ENCODE measurements at regions not wholly inside any gene's neighbourhood (a gene's known extent, or its start where the extent isn't known, plus 50 kb on each side); places are given as distances from the start of the nearest gene placed in this dataset.
"Not testable (repeated sequence)": the region's sequence is repeated elsewhere in the genome, so short reads cannot be mapped to it uniquely, and the experiment has no call there.

DNA sequence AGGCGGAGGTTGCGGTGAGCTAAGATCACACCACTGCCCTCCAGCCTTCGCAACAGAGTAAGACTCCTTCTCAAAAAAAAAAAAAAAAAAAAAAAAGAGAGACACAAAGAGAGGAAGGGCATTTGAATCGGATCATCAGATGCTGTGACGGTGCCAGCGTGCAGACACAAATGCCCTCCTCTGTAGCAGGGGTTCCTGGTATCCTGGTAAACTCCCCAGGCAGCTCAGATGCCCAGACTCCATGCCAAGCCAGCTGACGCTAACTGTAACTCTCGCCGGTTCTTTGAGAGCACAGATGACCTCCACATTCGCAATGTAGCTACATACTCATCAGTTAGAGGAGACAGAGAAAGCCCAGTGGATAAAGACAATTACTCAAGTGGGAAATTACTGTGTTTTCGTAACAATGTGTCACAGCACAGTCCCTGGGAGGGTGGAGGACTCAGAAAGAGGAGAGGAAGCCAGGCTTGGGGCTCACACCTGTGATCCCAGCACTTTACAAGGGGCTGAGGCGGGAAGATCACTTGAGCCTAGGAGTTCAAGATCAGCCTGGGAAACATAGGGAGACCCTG is 153.1 kb downstream of the BRD1 start:
- no peak for DNase-seq

DNA sequence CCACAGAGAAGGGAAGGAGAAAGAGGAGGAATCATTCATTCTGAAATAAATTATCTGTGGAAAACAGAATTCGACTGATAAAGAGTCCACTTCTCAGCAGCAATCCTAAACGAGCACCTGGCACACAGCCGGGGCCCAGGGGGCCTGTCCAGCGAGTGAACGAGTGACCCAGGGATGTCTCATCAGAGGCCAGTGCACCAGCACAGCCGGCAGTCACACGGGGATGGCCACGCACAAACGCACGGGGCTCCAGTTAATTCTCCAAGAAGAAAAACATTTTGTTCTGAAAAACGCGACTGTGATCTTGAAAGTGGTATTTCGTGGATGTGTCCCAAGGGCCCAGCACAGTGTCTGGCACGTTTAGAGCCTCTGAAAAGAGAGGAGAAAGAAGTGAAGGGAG is 154.6 kb downstream of the BRD1 start:
- DNase-seq = no peak

DNA sequence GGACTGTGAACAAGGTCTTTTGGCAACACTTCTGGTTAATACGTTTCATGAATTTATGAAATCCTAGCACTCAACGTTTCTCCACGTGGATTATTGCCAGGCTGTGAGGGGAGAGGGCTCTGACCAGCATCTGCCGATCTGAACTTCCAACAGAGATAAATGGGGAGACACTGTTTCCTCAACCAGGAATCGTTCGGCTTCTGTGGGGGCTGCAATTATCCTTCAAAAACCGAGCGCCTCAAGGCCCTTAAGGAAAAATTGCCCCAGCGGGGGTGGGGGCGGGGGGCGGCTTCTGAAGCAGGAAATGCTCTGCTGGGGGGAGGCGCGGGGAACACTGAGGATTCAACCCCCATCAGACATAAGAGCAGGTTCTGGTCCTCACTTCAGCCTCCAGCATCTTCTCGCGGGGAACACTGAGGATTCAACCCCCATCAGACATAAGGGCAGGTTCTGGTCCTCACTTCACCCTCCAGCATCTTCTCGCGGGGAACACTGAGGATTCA is 155.6 kb downstream of the BRD1 start:
- no peak for DNase-seq

DNA sequence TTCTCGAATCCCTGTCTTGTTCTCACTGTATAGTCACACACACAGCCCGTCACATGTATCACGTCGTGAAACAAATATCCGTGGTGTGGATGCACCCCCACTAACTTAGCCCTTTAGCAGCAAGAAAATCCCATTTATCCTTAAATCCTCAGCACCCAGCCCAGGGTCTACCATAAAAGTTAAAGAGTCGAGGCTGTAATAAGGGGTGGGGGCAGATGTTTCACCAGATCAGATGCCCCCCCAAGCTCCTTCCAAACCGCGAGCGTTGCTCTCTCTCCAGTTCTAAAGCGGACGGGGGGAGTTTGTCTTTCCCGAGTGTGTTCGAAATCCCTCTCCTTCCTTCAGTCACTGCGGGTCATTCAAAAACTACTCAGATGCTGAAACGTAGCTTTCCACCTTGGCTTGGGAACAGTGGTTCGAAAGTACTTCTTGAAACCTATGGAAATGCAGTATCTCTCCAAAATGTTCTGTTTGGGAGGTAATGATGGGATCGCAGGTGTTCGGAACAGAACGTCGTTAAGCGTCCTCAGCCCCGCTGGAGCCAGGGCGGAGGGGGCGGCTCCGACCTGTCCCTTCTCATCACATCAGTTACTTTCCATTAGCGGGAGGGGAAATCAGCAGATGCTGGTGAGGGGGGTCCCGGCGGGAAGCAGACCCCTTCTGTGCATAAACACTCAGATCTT is 156.2 kb downstream of the BRD1 start:
- DNase-seq = no peak

DNA sequence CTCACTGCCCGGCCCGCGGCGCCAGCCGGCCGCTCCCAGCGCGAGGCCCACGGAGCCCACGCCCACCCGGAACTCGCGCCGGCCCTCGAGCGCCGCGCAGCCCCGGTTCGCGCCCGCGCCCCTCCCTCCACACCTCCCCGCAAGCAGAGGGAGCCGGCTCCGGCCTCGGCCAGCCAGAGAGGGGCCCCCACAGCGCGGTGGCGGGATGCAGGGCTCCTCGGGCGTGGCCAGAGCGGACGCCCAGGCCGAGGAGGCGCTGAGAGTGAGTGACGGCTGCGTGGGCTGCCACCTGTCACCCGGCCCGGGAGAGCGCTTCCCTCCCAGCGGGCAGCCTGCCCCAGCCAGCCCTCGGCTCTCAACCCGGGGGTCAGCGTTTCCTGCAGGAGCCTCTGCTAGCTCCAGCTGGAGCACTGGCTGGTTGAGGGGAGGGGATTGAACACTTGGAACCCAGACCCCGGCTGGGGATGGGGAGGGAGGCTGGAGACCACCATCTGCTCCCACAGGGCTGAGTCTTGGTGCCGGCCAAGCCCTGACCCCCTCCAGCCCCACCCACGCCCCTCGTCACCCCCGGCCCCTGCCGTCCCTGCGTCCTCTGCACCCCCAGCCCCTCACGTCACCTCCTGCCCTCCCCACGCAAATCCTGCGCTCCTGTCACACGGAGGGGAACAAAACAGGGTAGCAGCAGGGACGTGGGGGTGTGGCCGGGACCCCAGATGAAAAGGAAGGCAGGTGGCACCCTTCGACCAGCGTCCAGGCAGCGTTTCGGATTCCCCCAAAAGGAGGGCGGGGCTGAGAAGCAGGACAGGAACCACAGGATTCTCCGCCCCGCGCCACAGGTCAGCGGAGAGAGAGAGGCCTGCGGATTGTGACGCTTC is 157.0 kb downstream of the BRD1 start:
- DNase-seq = no peak

DNA sequence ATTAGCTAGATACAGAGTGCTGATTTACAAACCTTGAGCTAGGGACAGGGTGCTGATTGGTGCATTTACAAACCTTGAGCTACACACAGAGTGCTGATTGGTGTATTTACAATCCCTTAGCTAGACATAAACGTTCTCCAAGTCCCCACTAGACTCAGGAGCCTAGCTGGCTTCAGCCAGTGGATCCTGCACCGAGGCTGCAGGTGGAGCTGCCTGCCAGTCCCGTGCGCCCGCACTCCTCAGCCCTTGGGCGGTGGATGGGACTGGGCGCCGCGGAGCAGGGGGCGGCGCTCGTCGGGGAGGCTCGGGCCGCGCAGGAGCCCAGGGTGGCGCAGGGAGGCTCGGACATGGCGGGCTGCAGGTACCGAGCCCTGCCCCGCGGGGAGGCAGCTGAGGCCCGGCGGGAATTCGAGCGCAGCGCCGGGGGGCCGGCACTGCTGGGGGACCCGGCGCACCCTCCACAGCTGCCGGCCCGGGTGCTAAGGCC is 157.7 kb downstream of the BRD1 start:
- DNase-seq = not testable (repeated sequence)

DNA sequence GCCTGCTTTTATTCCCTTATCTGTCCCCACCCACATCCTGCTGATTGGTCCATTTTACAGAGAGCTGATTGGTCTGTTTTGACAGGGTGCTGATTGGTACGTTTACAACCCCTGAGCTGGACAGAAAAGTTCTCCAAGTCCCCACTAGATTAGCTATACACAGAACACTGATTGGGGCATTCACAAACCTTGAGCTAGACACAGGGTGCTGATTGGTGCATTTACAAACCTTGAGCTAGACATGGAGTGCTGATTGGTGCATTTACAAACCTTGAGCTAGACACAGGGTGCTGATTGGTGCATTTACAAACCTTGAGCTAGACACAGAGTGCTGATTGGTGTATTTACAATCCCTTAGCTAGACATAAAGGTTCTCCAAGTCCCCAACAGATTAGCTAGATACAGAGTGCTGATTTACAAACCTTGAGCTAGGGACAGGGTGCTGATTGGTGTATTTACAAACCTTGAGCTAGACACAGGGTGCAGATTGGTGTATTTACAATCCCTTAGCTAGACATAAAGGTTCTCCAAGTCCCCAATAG is 158.2 kb downstream of the BRD1 start:
- DNase-seq = not testable (repeated sequence)

DNA sequence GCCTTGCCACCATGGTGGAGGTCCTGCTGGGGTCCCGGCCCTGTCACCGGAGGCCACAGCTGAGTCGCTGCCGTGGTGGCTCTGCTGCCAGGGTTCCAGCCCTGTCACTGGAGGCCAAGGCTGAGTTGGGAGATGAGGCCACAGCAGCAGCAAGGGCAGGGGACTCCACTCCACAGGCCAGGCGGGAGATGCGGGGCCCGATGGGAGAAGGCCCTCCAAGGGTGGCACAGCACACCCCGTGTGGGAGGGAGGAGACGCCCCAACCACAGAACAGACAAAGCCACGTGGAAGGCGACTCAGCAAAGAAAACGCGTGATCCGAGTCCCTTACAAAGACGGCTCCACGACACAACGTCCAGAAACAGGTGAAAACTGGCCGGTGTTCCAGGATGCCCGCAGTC is 159.3 kb downstream of the BRD1 start:
- no peak for DNase-seq

DNA sequence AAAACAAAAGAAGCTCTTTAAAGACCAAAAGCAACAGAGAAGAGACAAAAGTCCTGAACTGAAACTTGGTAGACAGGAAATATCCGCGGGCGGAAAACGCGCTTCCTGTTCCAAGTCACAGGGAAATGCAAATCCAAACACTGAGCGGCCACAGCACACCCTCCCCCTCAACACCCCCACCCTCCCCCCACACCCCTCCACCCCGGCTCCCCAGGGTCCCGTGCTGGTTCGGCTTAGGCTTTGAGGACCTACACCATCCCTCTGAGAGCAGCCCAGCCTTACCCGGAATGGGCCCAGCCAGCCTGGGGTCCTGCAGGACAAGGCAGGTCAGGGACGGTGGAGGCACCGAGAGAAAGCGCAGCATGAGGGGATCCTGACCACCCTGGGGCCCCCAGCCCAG is 160.4 kb downstream of the BRD1 start:
- DNase-seq = no peak

DNA sequence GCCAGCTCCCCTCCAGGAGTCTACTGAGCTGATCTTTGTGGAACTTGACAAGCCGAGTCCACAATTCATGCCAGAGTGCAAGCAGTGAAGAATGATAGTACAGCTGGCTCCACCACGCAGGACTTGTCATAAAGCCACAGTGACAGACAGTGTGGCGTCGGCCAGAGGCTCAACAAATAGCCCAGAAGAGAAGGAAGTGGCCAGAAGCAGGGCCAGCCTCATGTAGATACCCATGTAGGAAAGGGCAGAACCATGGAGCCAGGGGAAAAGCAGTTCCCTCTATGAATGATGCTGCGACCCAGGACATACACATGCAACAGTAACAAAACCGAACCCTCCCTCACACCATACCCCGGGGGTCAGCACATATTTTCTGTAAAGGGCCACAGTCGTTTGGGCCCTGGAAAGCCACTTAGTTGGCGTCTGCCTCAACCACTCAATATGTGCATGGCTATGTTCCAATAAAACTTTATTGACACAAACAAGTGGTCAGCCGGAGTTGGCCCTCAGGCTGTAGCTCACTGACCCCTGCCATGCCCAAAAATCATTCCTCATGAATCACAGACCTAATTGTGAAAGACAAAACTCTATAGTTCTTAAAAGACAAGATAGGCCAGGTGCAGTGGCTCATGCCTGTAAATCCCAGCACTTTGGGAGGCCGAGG is 161.4 kb downstream of the BRD1 start:
- no peak for DNase-seq

DNA sequence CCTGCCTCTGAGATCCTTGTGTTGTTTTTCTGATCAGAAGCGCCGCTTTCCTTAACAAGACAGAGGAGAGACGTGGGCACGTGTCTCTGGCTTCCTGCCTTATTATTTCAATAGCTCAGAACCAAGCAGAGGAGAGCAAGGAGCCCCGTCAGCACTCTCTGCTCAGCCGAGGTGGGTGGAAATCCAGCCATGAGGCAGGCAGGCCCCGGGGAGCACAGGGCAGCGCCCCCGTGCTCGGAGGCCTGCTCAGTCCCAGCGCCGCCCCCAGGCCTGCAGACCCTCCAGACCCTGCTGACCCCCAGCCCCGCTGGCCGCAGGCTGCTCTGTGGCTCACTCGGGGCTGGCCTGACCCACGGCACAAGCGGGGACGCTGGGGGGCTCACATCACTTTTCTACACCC is 162.8 kb downstream of the BRD1 start:
- DNase-seq = no peak

DNA sequence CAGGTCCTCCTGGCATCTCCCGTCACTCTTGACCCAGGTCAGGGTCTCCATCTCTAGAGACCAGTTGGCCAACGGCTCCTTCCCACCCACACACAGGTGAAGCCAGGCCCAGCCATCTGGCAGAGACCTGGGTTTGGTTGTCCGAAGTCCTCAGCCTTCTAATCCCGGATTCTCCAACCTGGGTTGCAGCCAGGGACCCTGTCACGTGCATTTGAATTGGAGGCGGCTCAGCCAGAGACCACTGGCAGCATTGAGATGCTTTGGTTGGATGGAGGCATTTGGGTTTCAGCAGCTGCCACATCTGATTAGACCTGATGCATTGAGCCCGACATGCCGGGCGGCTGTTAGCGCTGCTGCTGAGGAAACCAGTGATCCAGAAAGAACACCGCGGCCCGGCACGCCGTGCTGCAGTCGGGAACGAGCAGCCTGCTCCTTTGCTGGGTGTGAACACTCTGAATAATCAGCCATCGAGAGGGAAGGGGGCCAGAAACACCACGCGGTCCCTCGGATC is 163.2 kb downstream of the BRD1 start:
- no peak for DNase-seq

DNA sequence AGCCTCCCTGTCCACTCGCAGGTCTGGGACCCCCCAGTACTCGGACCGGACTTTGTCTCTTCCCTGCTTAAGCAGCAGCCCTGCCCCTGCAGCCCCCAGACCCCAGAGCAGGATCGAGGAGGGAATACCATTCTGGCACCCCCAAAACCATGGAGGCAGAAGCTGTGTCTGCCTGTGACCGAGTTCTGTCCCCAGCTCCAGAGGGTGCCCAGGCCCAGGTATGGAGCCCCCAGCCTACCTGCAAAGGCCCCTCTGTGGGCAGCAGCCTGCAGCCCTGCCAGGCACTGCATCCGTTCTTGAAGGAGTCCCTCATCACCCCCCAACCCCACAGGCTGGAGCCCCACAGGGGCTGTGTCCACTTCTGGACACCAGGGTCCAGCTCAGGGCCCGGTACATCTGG is 163.8 kb downstream of the BRD1 start:
- no peak for DNase-seq

DNA sequence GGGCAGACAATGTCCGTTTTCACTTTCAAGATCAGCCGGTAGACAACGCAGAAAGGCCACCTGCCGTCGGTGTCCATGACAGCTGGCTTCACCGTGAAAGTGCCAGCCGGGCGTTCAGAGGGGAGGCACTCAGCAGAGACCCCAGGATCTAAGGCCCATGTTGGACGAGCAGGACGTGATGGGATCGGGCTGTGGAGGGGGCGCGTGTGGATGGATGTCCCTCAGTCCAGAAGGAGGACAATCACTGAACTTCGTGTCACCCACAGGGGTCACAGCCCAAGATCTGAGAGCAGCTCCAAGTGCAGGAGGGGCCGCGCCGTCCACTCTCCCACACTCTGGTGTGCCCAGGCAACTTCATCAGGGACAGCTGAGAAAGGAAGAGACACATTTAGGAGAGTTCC is 164.4 kb downstream of the BRD1 start:
- DNase-seq = no peak

DNA sequence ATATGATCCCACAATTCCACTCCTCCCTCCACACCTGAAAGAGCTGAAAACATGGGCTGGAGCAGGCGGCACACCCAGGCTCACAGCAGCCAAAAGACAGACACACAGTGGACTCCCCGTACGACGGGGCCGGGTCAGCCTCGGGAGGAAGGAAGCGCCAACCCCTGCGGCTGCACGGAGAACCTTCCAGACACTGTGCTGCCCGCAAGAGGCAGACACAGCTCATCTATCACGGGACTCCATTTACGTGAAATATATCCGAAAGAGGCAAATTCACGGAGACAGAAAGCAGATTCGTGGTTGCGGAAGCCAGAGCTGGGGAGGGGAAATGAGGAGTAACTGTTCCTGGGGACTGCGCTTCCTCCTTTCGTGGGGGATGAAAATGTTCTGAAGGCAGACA is 165.0 kb downstream of the BRD1 start:
- no peak for DNase-seq

DNA sequence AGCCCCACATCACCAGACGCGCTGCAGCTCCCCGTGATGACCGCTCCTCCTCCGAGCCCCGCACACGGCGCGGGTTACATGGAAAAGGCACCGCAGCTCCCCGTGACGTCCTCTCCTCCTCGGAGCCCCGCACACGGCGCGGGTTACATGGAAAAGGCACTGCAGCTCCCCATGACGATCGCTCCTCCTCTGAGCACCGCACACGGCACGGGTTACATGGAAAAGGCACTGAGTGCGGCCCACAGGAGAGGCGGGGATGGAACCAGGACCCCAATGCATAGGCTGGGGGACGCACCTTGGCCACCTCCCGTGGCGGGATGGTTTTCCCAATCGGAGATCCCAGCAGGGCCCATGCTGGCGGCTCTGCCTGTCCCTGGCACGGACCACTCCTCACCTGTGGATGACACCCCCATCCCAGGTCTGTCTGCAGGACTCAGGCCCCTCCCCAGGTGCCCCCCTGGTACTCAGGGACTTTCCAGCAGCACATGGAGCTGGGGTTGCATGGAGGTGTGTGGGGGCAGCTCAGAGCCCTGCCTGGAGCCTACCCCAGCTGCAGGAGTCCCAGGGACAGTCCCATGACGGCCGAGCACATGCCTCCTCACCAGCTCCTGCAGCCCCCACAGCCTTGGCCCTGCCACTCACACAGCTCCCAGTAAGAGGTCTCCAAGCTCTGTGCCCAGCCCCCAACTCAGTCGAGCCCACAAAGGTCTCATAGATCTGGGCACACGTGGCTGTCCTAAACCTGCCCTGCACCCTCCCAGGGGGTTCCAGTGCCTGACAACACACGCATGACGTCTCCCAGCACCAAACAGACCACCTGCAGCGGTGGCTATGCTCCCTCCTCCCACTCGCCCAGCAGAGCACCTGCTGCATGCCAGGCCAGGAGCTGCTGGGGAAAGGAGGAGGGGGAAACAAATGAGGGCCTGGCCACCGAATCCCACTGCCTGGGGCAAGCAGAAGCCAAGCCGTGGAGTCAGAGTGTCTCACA is 166.6 kb downstream of the BRD1 start:
- DNase-seq = no peak

DNA sequence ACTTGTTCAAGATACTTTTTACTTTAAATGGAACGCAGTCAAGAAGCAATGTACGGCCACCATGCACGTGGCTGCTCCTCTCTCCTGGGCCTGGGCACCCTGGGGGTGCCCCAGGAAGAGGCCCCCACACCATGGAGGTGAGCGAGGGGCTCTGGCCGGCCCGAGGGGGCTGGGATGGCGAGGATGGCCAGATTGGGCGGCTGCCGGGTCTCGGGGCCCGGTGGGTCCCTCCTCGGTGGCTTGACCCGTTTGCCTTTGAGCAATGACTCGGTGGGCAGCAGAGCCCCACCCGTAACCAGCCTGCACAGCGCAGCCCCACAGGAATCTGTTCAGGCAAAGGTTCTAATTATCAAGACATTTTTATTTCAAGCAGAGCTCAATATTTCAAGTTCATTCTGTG is 167.4 kb downstream of the BRD1 start:
- no peak for DNase-seq

DNA sequence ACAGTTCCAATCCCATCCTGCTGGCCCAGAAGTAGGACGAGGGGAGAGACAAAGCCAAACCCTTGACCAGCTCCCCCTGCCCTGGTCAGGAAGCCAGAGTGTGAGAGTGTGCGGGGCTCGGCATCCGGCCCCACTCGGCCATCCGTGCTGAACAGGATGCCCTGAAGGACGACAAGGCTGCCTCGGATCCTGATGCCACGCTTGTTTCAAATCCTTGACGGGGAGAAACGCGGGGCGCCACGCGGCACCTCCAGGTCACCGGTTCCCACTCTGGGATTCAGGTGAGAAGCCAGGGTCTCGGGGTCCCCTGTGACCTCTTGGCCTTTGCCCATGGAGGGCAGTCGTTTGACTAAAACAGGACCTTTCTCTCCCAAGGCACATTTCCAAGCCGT is 167.8 kb downstream of the BRD1 start:
- DNase-seq = no peak

DNA sequence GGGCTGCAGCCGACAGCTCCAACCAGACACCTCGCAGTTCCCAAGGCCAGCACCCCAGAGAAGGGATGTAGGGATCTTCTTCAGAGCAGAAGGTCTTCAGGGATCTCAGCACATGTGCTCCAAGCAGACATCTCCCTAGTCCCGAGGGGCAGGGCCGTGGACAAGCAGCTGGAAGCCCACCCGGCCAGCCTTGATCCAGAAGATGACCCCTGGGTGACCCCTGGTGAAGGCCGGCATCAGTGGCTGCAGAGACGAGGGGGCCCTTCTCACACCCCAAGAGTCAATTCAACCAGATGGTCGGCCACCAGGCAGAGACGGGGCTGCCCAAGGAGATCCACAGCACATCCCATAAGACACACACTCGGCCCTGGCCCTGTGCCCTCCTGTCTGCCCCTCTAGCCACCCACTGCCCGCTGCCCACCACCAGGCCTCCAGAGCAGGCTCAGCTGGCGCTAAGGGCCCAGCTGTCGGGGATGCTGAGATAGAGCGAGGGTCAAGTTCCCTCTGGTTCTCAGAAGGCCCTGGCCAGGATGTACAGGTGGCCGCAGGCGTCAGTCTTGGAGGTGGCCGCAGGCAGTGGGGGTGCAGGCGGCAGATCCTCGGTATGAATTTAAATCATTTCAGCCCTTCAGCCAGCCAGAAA is 168.3 kb downstream of the BRD1 start:
- DNase-seq = no peak

DNA sequence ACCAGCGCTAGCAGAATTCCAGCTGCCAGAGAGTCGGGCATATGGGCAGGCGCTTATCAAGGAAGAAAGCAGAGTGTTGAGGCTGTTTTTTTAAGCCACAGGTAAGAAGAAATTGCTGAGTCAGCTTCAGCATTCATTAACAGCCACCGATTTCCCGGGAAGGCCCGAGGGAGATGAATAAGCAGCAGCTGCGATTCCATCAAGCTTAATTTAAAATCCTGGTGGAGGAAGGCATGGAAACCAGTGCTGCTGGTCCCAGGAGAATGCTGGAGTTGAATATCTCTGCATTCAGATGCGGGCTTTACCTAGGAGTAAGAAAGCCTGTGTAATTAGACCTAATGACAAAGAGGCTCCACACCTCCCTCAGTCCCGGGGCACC is 168.8 kb downstream of the BRD1 start:
- no peak for DNase-seq

DNA sequence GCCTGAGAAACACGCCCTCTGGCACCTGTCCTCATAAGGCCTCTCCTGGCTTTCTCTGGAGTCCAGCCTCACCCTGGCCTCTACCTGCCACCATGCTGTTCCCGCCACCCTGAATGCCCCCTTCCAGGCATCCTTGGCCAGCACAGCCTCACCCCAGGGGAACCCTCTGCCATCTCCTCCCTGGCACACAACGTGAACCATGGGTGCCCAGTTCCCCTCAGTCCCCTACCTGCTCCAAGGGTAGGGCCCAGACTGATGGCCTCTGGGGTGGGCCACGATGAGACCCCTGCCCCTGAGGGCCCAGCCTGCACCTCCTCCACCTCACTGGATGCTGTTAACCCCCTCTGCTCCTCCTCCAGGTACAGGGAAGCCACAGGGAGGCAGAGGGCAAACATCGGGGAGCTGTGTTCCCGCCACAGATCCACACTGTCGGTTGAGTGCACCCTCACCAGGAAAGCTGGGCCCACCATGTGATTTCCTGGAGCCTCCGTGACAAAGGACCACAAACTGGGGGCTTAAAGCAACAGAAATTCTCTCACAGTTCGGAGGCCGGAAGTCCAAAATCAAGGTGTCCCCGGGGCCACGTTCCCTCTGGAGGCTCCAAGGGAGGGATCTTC is 169.6 kb downstream of the BRD1 start:
- DNase-seq = no peak
